GM18861 (cell line): ENCODE measurements at regions not wholly inside any gene's neighbourhood (a gene's known extent, or its start where the extent isn't known, plus 50 kb on each side); places are given as distances from the start of the nearest gene placed in this dataset.

ENCODE experiments used
- ATAC-seq: cut with Tn5 transposase; IDR thresholded peaks from one replicate; pipeline ENCODE4 v1.9.1; 2021; ENCODE audit not compliant: unreplicated experiment

DNA sequence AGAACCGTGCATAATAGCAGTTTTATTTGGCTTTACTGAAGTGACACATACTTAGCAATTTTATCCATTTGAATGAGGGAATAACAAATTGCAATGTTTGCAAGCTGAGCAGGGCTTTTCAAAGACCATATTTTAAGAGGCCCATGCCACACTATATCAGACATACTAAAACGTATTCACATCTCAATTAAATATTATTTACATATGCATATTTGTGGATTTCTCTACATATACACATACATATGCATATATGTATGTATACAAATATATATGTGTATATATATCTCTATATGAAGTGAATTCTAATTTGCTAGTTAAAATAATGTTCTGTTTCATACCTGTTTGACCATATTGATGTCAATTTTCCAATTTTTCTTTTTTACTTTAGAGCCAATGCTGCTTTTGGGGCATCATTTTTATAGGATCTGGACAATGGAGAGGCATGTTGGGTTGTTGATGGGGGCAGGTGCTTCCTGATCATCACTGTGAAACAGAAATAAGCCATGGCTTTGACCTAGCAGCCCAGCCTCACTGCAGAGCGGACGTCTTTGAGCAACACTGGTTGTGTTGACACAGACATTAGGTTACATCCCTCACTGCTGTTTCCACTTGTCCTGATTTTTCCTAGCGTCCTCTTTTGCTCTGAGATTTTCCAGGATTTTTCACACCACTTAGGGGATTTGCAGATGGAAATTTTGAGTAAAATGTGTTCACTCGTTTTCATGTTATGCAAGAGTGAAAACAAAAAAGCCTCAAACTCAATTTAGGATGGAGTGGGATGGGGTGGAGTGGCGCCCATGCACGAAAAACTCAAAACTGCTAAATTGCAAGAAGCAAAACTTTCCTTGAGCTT lies 56.9 kb downstream of the RDH14 start:
- no peak for ATAC-seq

DNA sequence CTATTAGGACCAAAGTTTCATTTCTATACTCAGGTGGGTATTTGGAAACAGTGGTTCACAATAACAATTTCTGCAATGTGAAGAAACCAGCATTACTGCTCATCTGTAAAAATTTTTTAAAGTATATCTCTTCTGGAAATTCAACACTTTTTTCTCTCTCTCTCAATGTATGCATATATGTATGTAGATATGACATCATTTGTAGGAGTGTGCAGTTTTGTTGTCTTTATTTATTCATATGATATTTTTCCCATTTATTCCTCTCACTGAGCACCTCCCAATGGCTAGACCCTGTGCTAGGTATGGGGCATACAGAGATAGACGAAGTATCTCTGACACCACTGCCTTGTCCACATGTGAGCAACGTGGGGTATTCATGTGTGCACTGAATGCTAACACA lies 58.3 kb downstream of the RDH14 start:
- ATAC-seq = no peak

DNA sequence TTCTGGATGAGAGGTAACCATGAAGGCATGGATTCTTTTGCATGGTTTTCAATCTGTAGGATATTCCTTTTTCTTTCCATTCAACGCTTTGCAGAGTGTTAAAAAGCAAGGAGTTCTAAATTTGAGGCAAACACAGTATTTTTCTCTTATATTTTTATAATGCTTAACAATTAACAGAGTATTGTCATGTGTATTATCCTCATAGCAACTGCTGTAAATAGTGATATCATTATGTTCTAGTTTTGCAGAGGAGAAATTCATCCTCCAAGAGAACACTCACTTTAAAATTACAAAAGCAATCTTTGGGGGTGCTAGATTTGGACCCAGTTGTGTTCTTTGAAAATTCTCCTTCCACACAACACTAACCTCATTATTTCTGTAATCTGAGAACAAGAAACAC lies 58.7 kb downstream of the RDH14 start:
- ATAC-seq = no peak

DNA sequence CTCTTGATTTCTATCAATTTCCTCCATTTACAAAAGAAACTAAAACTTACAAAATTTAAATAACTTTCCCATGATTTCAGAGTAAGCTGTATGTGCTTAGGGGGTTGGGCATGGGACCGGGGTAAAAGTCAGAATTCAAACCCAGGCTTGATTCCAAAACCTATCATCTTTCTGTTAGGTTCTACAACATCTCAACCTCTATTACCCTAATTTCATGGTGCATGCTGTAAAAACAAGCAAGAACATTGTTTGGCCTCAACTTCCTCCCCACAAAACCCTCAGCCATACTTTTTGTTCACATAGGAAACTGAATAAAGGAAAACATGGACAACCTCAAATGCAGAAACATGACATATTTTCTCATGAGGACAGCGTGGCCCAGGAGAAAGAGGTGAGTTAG lies 59.3 kb downstream of the RDH14 start:
- no peak for ATAC-seq

DNA sequence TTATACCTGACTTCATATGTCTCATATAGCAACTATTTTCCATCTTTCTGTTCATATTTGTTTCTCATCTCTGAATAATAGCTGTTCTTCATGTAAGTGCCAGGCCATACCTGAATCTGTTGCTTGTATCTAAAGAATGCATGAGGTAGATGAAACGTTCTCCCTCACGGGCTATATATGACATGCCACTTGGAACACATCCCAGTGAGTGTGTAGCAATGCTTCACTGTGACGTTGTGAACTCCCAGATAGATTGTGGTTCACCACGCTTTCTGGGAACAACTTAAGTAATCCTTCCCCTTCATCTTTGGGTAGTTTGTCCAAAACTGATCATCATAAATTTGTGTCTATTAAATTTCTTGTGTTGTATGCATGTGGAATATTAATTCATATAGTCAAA lies 60.1 kb downstream of the RDH14 start:
- no peak for ATAC-seq

DNA sequence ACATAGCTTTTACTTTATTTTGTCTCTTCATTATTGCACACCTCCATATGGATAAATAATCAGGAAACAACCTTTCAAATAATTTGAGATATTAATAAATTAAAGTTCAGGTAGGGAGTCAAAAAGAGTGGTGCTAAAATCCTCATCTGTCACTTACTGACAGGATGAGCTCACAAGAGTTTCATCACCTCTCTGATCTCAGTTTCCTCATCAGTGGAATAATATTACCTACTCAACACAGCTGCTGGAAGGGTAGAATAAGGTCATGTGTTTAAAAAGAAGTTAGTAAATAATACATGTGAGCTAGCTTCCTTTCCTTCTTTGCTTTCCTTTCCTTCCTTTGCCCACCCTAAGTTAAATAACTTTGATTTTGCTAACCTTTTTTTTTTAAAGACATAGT lies 61.9 kb downstream of the RDH14 start:
- no peak for ATAC-seq

DNA sequence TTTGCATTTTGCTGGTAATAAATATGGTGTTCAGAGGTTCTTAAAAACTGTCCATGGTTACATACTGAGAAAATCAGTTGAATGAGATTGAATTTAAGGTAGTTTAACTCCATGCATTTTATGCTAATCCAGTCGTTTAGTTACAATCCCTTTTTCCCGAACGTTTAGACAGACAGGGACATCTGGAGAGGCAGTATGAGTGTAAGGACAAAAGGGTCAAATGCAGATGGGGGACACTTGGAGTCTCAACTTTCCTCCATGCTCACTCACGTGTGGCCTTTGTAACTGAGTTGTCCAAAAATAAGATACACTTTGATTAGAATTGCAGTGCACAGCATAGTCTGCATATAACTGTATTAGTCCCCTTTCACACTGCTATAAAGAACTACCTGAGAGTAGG lies 63.9 kb downstream of the RDH14 start:
- no peak for ATAC-seq

DNA sequence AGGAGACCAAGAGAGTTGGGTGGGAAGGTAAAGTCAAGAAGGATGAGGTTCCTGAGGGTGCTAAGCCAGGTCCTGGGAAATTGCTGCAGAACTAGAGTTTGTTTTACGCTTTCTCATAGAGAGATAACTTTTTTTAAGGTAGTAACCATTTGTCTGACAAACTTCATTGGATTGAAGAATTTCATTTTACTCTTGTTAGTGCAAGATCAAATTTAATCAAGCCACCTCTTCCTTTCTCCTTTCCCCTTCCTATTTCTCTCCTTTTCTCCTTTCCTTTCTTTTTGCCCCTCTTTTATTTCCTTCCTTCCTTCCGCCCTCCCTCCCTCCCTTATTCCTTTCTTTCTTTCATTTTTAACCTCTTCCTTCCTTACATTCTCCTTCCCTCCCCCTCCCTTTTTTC lies 65.4 kb downstream of the RDH14 start:
- no peak for ATAC-seq

DNA sequence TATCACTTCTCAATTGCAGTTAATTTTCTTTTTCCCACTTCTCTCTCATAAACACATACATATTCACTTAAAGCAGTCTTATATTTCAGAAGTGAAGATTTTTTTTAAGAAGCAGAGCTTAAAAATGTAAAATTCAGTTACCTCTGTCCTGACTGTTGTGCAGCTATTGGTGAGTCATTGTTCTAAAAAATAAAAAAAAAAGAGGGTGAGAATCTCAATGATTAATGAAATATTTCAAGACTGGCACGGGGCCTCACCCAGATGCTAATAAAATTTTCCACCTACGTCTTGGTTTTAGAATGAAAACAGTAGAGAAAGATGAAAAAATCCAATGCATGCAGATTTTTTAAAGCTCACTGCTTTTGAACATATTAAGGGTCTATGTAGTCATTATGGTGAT lies 67.7 kb downstream of the RDH14 start:
- ATAC-seq = no peak

DNA sequence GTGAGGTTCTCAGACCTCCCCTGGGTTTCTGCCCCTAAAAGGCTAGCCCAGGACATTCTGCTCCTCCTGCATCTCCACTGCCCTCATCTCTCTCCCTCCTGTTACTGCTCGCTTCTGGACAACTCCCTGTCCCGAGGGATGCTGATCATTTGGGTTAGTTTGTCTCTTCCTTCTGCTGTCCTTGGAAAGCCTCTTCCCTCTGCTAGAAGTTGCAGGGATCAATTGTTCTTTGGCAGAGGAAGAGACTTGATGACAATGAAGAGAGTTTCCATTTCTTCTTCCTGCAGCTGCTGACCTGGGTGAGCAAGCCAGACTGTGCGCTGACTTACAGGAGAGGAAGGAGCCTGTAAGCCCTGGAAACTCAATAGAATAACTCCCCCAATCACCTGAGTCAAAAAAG lies 68.9 kb downstream of the RDH14 start:
- no peak for ATAC-seq

DNA sequence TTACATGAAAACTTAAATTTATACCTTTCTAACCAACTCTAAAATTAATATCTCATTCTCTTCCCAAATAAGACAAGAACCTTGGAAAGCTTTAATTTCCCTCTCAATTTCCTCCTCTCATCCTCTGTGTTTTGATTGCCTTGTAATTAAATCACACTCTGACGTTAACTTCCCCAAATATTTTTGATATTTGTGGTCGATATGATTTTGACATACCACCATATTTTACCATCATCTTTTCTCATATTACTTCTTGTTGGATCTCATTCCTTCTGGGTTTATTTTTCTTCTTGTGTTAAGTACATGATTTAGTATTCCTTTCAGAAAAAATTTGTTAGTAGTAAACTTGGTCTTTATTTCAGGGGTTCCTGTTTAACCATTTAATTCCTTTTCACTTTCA lies 69.6 kb downstream of the RDH14 start:
- ATAC-seq = no peak

DNA sequence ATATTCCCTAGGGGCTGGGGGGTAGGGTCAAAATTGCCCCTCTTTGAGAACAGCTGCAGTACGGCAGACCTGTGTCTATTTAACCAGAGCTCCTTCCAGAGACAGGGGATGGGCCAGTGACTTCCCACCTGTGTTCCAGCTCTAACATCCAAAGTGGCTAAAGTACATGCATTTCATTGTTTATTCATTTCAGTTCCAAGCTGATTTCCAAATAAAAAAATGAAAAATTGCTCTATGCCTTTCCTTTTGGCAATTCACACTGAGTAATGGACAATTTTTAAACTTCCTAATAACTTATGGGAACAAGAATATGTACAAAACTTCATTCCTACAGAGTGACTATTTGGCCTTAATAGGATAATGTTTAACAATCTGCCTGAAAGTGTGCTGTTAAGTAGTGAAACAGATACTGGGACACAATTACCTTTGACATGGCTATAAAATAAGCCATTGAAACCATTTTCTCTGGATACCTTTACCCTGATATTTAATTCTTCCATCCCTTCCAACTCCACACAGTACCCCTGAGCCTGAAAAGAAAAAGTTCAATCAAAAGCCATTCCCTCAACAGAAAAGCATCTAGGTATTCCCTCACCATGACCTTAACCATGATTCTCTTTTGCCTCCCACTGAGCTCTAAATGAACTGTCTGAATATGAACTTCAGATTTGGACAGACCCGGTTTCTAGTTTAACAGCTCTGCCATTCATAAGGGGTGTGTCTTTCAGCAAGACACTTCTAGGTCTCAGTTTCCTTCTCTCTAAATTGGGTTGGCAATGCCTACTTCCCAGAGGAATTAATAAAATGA lies 73.1 kb downstream of the RDH14 start:
- no peak for ATAC-seq

DNA sequence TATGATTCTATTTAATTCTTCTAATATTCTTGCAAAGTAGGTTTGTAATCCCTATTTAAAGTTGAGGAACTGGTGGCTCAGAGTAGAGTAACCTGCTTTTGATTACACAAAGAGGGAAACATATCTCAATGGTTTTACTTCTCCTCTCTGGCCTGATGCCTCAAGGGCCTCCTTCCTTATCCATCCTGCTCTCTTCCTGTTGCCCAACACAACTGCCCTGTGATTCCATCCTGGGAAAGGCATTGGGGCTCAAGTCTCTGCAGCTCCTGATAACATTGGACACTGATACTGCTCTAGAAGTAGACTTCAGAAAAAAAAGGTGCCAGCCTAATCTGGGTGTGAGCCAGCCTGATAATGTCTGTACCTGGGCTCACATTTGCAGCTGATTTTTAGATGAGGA lies 75.8 kb downstream of the RDH14 start:
- ATAC-seq = no peak

DNA sequence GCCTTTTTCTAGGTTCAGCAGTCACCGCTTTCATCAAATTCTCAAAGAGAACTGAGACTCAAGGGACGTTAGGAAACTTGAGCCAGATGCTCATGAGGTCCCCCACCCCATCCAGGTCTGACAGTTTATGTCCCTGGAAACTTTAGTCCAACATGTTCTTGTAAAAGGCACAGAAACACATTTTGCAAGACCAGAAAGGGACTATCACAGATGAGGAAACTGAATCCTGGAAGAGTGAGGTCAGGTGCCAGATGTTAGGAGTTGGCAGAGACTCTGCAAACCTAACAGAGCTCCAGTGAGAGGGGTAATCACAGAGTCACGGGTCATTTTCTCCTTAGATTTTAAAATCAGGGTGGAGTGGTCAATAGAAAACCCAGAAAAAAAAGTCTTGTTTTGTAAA lies 76.6 kb downstream of the RDH14 start:
- no peak for ATAC-seq

DNA sequence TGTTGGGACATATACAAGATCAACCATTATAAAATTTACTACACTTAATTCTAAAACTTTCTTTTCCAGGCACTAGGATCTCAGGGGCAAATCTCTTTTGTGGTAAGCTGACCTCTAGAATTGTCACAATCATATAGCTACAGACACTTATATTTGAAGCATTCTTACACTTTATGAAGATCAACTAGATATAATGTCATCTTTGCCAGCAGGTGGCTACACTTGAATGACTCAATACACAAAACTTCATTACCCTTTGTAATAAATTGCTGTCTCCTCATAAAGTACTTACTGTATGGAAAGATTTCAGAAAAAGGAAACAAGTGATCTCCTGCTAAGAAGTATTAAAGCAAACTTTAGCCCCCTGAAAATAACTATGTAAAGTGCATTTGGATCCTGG lies 77.8 kb downstream of the RDH14 start:
- ATAC-seq = no peak

DNA sequence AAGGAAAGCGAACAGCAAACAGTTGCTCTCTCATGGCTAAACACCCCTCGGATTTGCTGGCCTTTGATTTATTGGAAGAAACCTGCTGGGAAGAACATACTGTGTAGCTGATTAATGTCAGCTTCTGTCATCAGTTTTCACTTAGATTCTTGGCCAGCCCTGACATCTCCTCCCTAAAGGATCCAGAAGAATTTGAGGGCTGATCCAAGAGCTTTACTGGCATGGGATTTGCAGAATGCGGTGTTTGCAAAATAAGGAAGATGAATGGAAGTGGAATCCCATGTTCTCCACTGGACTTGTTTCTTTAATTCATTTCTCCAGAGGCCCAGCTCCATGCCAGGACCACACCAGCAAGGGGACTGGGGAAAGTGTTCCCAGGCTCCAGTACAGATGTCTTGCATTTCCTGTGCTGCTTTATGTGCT lies 80.5 kb downstream of the RDH14 start:
- no peak for ATAC-seq

DNA sequence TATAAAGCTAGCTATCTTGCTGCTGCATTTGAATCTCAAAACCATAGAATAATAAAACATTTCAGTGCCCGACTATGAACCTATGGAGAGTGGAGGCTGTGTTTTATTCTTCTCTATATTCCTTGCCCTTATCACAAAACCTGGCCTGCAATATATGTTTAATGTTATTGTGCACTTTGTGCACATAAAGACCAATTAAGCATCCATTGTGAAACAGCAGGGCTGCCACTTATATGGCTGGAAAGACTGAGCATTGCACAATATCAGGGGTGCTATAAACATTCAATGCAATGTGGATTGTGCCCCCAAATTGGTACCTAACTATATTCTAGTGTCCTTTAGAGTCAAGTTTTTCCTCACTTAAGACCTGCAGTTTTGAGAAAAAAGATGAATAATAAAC lies 83.2 kb downstream of the RDH14 start:
- ATAC-seq = no peak

DNA sequence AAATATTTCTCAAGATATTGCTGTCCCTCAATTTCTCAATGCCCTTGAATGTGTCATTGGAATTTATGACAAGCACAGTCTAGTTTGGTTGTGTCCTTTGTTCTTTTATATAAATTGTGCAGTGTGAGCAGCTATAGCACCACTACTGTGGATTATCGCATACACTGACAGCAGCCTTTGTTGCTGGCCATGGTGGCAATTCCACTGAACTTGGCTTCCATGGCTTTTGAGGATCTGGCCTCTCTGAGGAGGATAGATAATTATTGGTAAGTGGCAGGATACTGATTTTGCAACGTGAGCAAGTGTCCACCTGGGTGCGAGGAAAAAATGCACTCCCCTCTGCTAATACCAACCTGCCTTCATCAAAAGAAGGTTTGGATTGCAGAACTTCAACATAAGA lies 84.0 kb downstream of the RDH14 start:
- ATAC-seq = no peak

DNA sequence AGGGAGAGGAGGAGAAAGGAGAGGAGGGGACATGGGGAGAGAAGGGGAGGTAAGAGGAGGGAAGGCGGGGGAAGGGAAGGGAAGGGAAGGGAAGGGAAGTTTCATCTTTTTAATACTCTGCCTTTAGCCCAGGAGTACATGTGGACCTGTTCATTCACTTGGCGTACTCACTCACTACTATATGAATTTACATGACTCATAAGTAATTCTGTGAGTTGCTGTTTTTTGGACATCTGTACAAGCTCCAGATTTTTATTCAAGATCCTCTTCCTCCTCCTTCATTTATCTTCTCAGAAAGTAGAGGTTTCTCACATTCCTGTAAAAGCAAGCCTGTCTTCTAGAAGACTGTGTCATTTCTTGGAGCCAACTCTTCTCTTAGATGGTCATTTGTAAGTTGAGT lies 84.6 kb downstream of the RDH14 start:
- ATAC-seq = no peak

DNA sequence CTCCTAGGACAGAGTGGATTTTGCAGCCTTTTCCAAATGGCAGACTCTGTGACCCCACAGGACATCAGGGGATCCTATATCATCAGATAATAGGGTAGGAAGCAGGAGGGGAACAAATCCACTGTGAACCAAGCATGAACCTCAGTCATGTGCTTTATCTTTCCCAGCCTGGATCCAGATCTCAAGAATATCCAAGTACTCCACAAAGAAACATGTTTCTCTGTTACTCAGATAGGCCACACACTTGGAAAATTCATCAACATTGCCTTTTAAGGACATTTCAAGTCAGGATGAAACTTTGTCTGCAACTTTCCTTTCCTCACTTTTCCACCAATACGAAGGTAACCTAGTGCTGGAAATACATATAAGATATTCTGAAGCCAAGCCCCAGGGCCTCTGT lies 85.8 kb downstream of the RDH14 start:
- ATAC-seq = no peak

DNA sequence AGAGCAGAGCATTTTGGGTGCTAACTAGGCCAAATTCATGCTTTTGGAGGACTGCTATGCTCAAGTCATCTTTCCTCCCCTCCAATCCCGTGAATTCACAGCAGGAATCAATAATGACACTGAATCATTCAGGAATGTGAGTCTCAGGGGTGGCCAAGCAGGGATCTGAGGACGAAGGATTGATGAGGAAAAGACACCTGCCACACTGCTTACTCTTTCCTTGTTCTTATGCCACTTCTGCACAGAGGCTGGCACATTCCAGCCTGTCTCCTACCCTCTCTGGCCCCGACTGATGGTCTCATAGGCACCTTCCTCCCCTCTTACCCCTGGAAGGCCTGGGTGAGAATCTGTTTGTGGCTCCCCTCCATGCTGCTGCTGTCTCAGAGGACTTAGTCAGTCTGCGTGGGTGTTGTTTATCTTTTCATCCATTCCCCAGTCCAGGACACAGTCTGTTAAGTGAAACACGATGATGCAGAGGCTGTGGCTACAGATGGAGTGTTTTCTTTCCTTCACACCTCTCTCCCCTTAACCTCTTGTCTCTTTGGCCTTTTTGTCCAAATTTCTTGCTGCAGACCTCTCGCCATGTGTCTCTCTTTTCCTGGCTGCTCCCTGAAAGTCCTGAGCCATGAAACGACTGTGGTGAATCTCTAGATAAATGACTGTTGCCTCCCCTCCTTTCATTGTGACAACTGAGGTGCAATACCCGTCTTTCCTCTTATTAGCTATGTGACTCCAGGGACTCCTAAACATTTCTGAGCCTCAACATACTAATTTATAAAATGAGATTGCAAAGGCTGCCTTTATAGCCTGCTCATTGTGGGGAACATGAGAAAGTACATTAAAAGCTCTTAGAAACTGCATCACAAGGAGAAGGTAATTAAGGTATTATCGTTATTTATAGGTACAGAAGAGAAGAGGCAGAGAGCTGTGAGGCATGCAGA lies 86.9 kb downstream of the RDH14 start:
- no peak for ATAC-seq
